Liver (tissue), 8 donors: ENCODE measurements at regions not wholly inside any gene's neighbourhood (a gene's known extent, or its start where the extent isn't known, plus 50 kb on each side); places are given as distances from the start of the nearest gene placed in this dataset.

Experiments
- DNase-seq: peaks from one replicate; pipeline ENCODE4 v3.0.0-alpha.2; 2017; ENCODE audit warnings: low spot score
- H3K27ac ChIP-seq, 2 donors: one replicate each; pipeline ENCODE4 v1.7.0; 2013; ENCODE audit warnings: inconsistent platforms in 2 of 2, low read length in 2 of 2, control low read depth in 1 of 2, low read depth in 1 of 2, mild to moderate bottlenecking in 1 of 2
- H3K27me3 ChIP-seq, 4 donors: one replicate each; pipeline versions ENCODE4 v1.6.1 to v1.7.0; 2013; ENCODE audit warnings: low read length in 3 of 4, inconsistent platforms in 1 of 4, mild to moderate bottlenecking in 1 of 4, moderate library complexity in 1 of 4; ENCODE audit not compliant: control insufficient read depth in 4 of 4, insufficient read depth in 4 of 4
- H3K36me3 ChIP-seq, 4 donors: one replicate each; pipeline versions ENCODE4 v1.6.1 to v1.7.0; 2013; ENCODE audit warnings: low read length in 3 of 4, mild to moderate bottlenecking in 3 of 4, low read depth in 1 of 4, moderate library complexity in 1 of 4; ENCODE audit not compliant: control insufficient read depth in 4 of 4, insufficient read depth in 3 of 4
- H3K4me1 ChIP-seq, 4 donors: one replicate each; pipeline versions ENCODE4 v1.6.1 to v1.7.0; 2013; ENCODE audit warnings: low read length in 3 of 4, mild to moderate bottlenecking in 3 of 4, moderate library complexity in 1 of 4; ENCODE audit not compliant: control insufficient read depth in 4 of 4, insufficient read depth in 4 of 4
- H3K4me3 ChIP-seq, 3 donors: one replicate each; pipeline versions ENCODE4 v1.6.1 to v1.7.0; 2013; ENCODE audit warnings: low read length in 3 of 3, control low read depth in 1 of 3, low read depth in 1 of 3, mild to moderate bottlenecking in 1 of 3
- H3K9ac ChIP-seq, 2 donors: one replicate each; pipeline ENCODE4 v1.7.0; 2013; ENCODE audit warnings: low read length in 2 of 2, mild to moderate bottlenecking in 2 of 2, moderate library complexity in 2 of 2, control low read depth in 1 of 2, low read depth in 1 of 2
- H3K9me3 ChIP-seq, 4 donors: one replicate each; pipeline versions ENCODE4 v1.6.1 to v1.7.0; 2013; ENCODE audit warnings: low read length in 3 of 4; ENCODE audit not compliant: control insufficient read depth in 4 of 4
- ATF3 ChIP-seq: IDR thresholded peaks from 2 replicates; pipeline ENCODE4 v1.6.1; 2016; ENCODE audit warnings: antibody characterized with exemption
- CTCF ChIP-seq: fragments of 150-350 bp; IDR thresholded peaks from 2 replicates; pipeline ENCODE4 v1.5.1; 2017; ENCODE audit warnings: improper control_type of control experiment, low read depth, low read length; ENCODE audit not compliant: missing input control
- FOXA2 ChIP-seq: IDR thresholded peaks from 2 replicates; pipeline ENCODE4 v1.6.1; 2016; ENCODE audit warnings: antibody characterized with exemption
- GABPA ChIP-seq, 2 donors: IDR thresholded peaks in 1 of 2; conservative IDR thresholded peaks in 1 of 2; 2 replicates each; pipeline ENCODE4 v1.6.1; 2016; ENCODE audit warnings: antibody characterized with exemption in 2 of 2, mild to moderate bottlenecking in 1 of 2, moderate library complexity in 1 of 2
- JUND ChIP-seq, 2 donors: IDR thresholded peaks; 2 replicates each; pipeline ENCODE4 v1.6.1; 2016; ENCODE audit warnings: antibody characterized with exemption in 2 of 2
- MAX ChIP-seq: IDR thresholded peaks from 2 replicates; pipeline ENCODE4 v1.6.1; 2016; ENCODE audit warnings: antibody characterized with exemption
- RAD21 ChIP-seq, 2 donors: IDR thresholded peaks; 2 replicates each; pipeline ENCODE4 v1.6.1; 2016; ENCODE audit warnings: antibody characterized with exemption in 2 of 2, mild to moderate bottlenecking in 2 of 2
- REST ChIP-seq: IDR thresholded peaks from 2 replicates; pipeline ENCODE4 v1.6.1; 2016; ENCODE audit warnings: antibody characterized with exemption, mild to moderate bottlenecking
- SP1 ChIP-seq: IDR thresholded peaks from 2 replicates; pipeline ENCODE4 v1.6.1; 2018; ENCODE audit warnings: antibody characterized with exemption, mild to moderate bottlenecking
- TAF1 ChIP-seq: conservative IDR thresholded peaks from 2 replicates; pipeline ENCODE4 v1.6.1; 2016; ENCODE audit warnings: antibody characterized with exemption, mild to moderate bottlenecking
- YY1 ChIP-seq: IDR thresholded peaks from 2 replicates; pipeline ENCODE4 v1.6.1; 2016; ENCODE audit warnings: antibody characterized with exemption, mild to moderate bottlenecking
- WGBS: extraction: QIAGEN DNeasy Blood & Tissue Kit; methylation state at CpG from one replicate; pipeline ENCODE4 v1.1.7; 2013; 5-methylcytosine and 5-hydroxymethylcytosine counted together
- donor health status: healthy.
- donor health status: healthy.
- donor health status: healthy.
- donor health status: healthy.
- donor health status: healthy.

GRCh38 chr3:6522191-6522590, 338.7 kb upstream of the GRM7 start:
- H3K4me1 ChIP-seq = no peaks in the 10 kb centered on the region
- TF ChIP-seq TAF1 (no peak), JUND (IDR thresholded peaks at IDR 0.05) (no peak), REST (no peak), ATF3 (no peak), FOXA2 (no peak), YY1 (no peak), GABPA (IDR thresholded peaks at IDR 0.05 in 1 of 2, conservative IDR thresholded peaks at IDR 0.05 in 1 of 2) (no peak), MAX (no peak), SP1 (no peak), RAD21 (IDR thresholded peaks at IDR 0.05) (no peak)
- no peaks in the 10 kb centered on the region for H3K27me3 ChIP-seq
- no peaks in the 10 kb centered on the region for H3K9me3 ChIP-seq
- H3K4me3 ChIP-seq = no peak overlapping the region
- DNase-seq = no peak
- no peaks in the 10 kb centered on the region for H3K36me3 ChIP-seq
- no peak overlapping the region for H3K27ac ChIP-seq
- no peak overlapping the region for H3K9ac ChIP-seq

GRCh38 chr3:6523043-6523442, 337.9 kb upstream of the GRM7 start:
- no peaks in the 10 kb centered on the region for H3K9me3 ChIP-seq
- H3K27me3 ChIP-seq = no peaks in the 10 kb centered on the region
- no peak overlapping the region for H3K4me3 ChIP-seq
- H3K4me1 ChIP-seq = no peaks in the 10 kb centered on the region
- H3K36me3 ChIP-seq = no peaks in the 10 kb centered on the region
- DNase-seq = no peak
- TF ChIP-seq CTCF (no peak), REST (no peak), JUND (IDR thresholded peaks at IDR 0.05) (no peak)
- WGBS = 62% methylated on average over 2 of the region's 2 CpGs
- H3K27ac ChIP-seq = no peak overlapping the region
- H3K9ac ChIP-seq = no peak overlapping the region
